A549 (cell line): ENCODE measurements at regions not wholly inside any gene's neighbourhood (a gene's known extent, or its start where the extent isn't known, plus 50 kb on each side); places are given as distances from the start of the nearest gene placed in this dataset.

ENCODE experiments used
- ATAC-seq, 2 experiments: fragments of 200-7000 bp in 1 of 2; fragments of >200 bp in 1 of 2; cut with Nextera tagmentation in 1 of 2; cut with Tn5 transposase in 1 of 2; 3 replicates each; pipeline versions ENCODE4 v1.8.0 to v1.9.1; 2018 to 2020; ENCODE audit warnings: mild to moderate bottlenecking in 1 of 2, moderate library complexity in 1 of 2
- CTCF ChIA-PET: fragments of 300-600 bp; sonication (Branson Sonifier 250); formaldehyde crosslinking; extraction: SDS; loops from one replicate; lab custom pipeline; 2021; ENCODE audit warnings: antibody characterized with exemption, inconsistent platforms; lab: Yijun Ruan, JAX
- POLR2A ChIA-PET: fragments of 350-600 bp; formaldehyde crosslinking; extraction: SDS; loops from one replicate; lab custom pipeline; 2021; ENCODE audit warnings: antibody characterized with exemption, inconsistent platforms; lab: Yijun Ruan, JAX
- DNase-seq, 2 experiments: peaks; one replicate each; pipeline versions ENCODE4 v3.0.0 to v3.0.0-alpha.2; 2011 to 2016; ENCODE audit warnings: low read depth in 1 of 2, low spot score in 1 of 2
- FAIRE-seq: peaks from 2 replicates; lab custom pipeline; 2011; peaks lifted over from hg19 to GRCh38; lab: Jason Lieb, UNC
- H3K27ac ChIP-seq, 2 experiments: fragments of >200 bp; sonication (Bioruptor Twin); formaldehyde crosslinking; 3 replicates each; pipeline ENCODE4 v1.5.1; 2016 to 2017
- H3K4me1 ChIP-seq: fragments of >200 bp; sonication (Bioruptor Twin); formaldehyde crosslinking; 3 replicates; pipeline ENCODE4 v1.6.1; 2016
- H3K4me2 ChIP-seq: fragments of >200 bp; sonication (Bioruptor Twin); formaldehyde crosslinking; 3 replicates; pipeline ENCODE4 v1.6.1; 2016
- H3K4me3 ChIP-seq: fragments of >200 bp; sonication (Bioruptor Twin); formaldehyde crosslinking; 3 replicates; pipeline ENCODE4 v1.5.1; 2016
- H3K9me3 ChIP-seq: fragments of >200 bp; sonication (Bioruptor Twin); formaldehyde crosslinking; 3 replicates; pipeline ENCODE4 v1.6.1; 2016
- CBX2 ChIP-seq: fragments of 200-600 bp; sonication (generic); IDR thresholded peaks from 2 replicates; pipeline ENCODE4 v1.6.1; 2016; ENCODE audit warnings: low read depth, mild to moderate bottlenecking, borderline replicate concordance
- CHD4 ChIP-seq: fragments of 200-600 bp; sonication (generic); IDR thresholded peaks from 2 replicates; pipeline ENCODE4 v1.6.1; 2016; ENCODE audit warnings: antibody characterized with exemption, mild to moderate bottlenecking, borderline replicate concordance
- EHMT2 ChIP-seq: fragments of 200-600 bp; sonication (generic); IDR thresholded peaks from 2 replicates; pipeline ENCODE4 v1.6.1; 2016; ENCODE audit warnings: antibody characterized with exemption, low read depth, mild to moderate bottlenecking, moderate library complexity
- EP300 ChIP-seq, 2 experiments: fragments of >200 bp; sonication (Bioruptor Twin); formaldehyde crosslinking; IDR thresholded peaks; 2 replicates in 1 of 2; 3 replicates in 1 of 2; pipeline ENCODE4 v1.6.1; 2016 to 2017
- FOSB ChIP-seq: fragments of 250-450 bp; sonication (Bioruptor Pico); IDR thresholded peaks from 2 replicates; pipeline ENCODE4 v1.5.0; 2020; ENCODE audit warnings: mild to moderate bottlenecking, moderate library complexity
- HOXA7 ChIP-seq: fragments of 250-450 bp; sonication (Bioruptor Pico); IDR thresholded peaks from 2 replicates; pipeline ENCODE4 v1.5.0; 2020; ENCODE audit warnings: mild to moderate bottlenecking, moderate library complexity
- MYC ChIP-seq: IDR thresholded peaks from 2 replicates; pipeline ENCODE4 v1.6.1; 2012; ENCODE audit warnings: mild to moderate bottlenecking, inconsistent platforms, low read length, improper control_type of control experiment, borderline replicate concordance
- NPAS2 ChIP-seq: fragments of 250-450 bp; sonication (Bioruptor Pico); IDR thresholded peaks from 2 replicates; pipeline ENCODE4 v1.8.0; 2022; ENCODE audit warnings: mild to moderate bottlenecking, moderate library complexity, borderline replicate concordance
- NR3C1 ChIP-seq: fragments of >200 bp; sonication (Bioruptor Twin); formaldehyde crosslinking; IDR thresholded peaks from 3 replicates; pipeline ENCODE4 v1.6.1; 2017
- RAD21 ChIP-seq, 2 experiments: fragments of >200 bp in 1 of 2; sonication (Bioruptor Twin) in 1 of 2; formaldehyde crosslinking in 1 of 2; IDR thresholded peaks in 1 of 2; conservative IDR thresholded peaks in 1 of 2; 2 replicates in 1 of 2; 3 replicates in 1 of 2; pipeline ENCODE4 v1.6.1; 2012 to 2018; ENCODE audit warnings: inconsistent platforms in 1 of 2
- SMC3 ChIP-seq: fragments of >200 bp; sonication (Bioruptor Twin); formaldehyde crosslinking; IDR thresholded peaks from 3 replicates; pipeline ENCODE4 v1.6.1; 2018; ENCODE audit warnings: inconsistent platforms
- SREBF2 ChIP-seq: fragments of 450-650 bp; IDR thresholded peaks from 2 replicates; pipeline ENCODE4 v1.6.1; 2014; ENCODE audit warnings: mild to moderate bottlenecking, moderate library complexity
- TFCP2L1 ChIP-seq: fragments of 250-450 bp; sonication (Bioruptor Pico); IDR thresholded peaks from 2 replicates; pipeline ENCODE4 v1.5.0; 2021; ENCODE audit warnings: mild to moderate bottlenecking
- ZFP36 ChIP-seq: fragments of 450-650 bp; IDR thresholded peaks from 2 replicates; pipeline ENCODE4 v1.6.1; 2014; ENCODE audit warnings: borderline replicate concordance; ENCODE audit not compliant: partially characterized antibody
- ZNF302 ChIP-seq: fragments of 250-450 bp; sonication (Bioruptor Pico); IDR thresholded peaks from 2 replicates; pipeline ENCODE4 v1.9.0; 2021; ENCODE audit warnings: inconsistent platforms, mild to moderate bottlenecking, moderate library complexity
- WGBS: methylation state at CpG from one replicate; pipeline ENCODE4 v1.1.6; 2017; ENCODE audit errors: missing lambda C conversion rate; 5-methylcytosine and 5-hydroxymethylcytosine counted together
- TF ChIP-seq, protein P1 (sequence below): IDR thresholded peaks from 2 replicates; pipeline ENCODE4 v1.6.1; 2012
- TF ChIP-seq, protein P2 (sequence below): fragments of 450-650 bp; IDR thresholded peaks from 2 replicates; pipeline ENCODE4 v1.6.1; 2014; ENCODE audit warnings: antibody characterized with exemption
- TF ChIP-seq, protein P3 (sequence below): IDR thresholded peaks from 2 replicates; pipeline ENCODE4 v1.6.1; 2012; ENCODE audit warnings: low read depth, borderline replicate concordance
- TF ChIP-seq, protein P4 (sequence below): fragments of >200 bp; sonication (Bioruptor Twin); formaldehyde crosslinking; IDR thresholded peaks from 3 replicates; pipeline ENCODE4 v1.6.1; 2016

DNA sequence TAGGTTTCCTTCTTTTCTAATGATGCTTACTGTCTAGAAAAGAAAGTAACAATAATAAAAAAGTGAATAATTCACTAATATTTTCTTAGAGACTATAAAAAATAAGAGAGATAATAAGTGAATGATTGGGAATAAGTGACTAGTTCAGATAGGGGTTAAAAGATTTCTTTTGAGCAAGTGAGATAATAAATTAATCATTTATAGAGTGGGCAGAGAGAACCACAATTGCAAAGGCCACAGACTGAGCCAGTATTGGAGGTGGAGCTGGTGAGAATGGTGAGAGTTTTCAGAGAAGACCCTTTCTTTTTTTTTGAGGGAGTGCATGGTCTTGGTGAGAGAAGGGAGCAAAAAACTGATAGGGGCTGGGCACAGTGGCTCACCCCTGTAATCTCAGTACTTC, 159.1 kb upstream of the SALL1 start:
- DNase-seq (no peak), ATAC-seq (no peak), FAIRE-seq (no peak)
- Histone ChIP-seq H3K27ac (no peak overlapping the region), H3K4me3 (no peak overlapping the region), H3K4me2 (no peak overlapping the region), H3K9me3 (no peaks in the 10 kb centered on the region), H3K4me1 (no peaks in the 10 kb centered on the region)
- ChIA-PET POLR2A (no interaction called here), CTCF (no interaction called here)
- TF ChIP-seq SREBF2 = no peak
- TF ChIP-seq HOXA7 (CRISPR knock-in tag) = no peak
- TF ChIP-seq FOSB (CRISPR knock-in tag) = no peak
- no peak for TF ChIP-seq ZNF302 (CRISPR knock-in tag)
- TF ChIP-seq, protein P1, sequence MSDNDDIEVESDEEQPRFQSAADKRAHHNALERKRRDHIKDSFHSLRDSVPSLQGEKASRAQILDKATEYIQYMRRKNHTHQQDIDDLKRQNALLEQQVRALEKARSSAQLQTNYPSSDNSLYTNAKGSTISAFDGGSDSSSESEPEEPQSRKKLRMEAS = no peak
- no peak for TF ChIP-seq EHMT2
- TF ChIP-seq, protein P2, sequence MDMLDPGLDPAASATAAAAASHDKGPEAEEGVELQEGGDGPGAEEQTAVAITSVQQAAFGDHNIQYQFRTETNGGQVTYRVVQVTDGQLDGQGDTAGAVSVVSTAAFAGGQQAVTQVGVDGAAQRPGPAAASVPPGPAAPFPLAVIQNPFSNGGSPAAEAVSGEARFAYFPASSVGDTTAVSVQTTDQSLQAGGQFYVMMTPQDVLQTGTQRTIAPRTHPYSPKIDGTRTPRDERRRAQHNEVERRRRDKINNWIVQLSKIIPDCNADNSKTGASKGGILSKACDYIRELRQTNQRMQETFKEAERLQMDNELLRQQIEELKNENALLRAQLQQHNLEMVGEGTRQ = no peak

DNA sequence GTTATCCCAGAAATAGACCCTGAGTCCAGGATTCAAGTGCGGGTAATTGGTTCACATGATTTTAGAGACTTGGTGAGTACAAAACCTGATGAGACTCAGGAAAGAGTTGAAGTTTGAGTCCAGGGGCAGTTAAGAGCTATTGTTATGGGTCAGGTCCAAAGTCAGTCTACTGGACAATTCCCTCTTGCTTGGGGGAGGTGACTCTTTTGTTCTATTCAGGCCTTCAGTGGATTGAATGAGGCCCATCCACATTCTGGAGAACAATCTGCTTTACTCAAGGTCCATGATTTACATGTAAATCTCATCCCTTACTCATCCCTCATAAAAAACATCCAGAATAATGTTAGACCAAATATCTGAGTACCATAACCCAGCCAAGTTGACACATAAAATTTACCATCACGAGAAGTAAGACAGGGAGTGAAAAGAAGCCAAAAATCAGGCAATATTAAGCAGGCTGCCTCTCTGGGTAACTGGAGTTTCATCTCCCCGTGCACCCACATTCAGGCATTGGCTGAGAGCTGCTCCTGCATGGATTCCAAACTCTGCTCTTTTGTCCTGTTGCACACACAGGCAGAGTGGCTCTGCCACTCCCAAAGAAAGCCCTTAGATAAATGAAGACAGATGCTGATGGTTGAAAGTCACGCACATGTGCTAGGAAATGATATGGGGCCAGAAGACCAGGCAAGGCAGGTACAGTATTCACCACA, 156.0 kb upstream of the SALL1 start:
- Histone ChIP-seq H3K4me1 (no peaks in the 10 kb centered on the region), H3K4me3 (no peak overlapping the region), H3K4me2 (no peak overlapping the region), H3K9me3 (no peaks in the 10 kb centered on the region), H3K27ac (no peak overlapping the region)
- WGBS = 30% methylated on average over 4 of the region's 4 CpGs
- no peak for TF ChIP-seq NR3C1
- TF ChIP-seq ZFP36 = no peak
- no peak for TF ChIP-seq CHD4
- no peak for TF ChIP-seq RAD21 (conservative IDR thresholded peaks at IDR 0.05 in 1 of 2, IDR thresholded peaks at IDR 0.05 in 1 of 2)
- no peak for TF ChIP-seq TFCP2L1 (CRISPR knock-in tag)
- TF ChIP-seq FOSB (CRISPR knock-in tag) = no peak
- TF ChIP-seq EP300 (IDR thresholded peaks at IDR 0.05) = no peak
- TF ChIP-seq MYC = no peak
- ChIA-PET CTCF (interaction anchor here (0.7 kb wide), 1 partner anchor 367 kb away, joined by 3 read pairs; no protein-coding TSS in a partner anchor), POLR2A (no interaction called here)
- no peak for FAIRE-seq
- no peak for ATAC-seq
- no peak for DNase-seq

DNA sequence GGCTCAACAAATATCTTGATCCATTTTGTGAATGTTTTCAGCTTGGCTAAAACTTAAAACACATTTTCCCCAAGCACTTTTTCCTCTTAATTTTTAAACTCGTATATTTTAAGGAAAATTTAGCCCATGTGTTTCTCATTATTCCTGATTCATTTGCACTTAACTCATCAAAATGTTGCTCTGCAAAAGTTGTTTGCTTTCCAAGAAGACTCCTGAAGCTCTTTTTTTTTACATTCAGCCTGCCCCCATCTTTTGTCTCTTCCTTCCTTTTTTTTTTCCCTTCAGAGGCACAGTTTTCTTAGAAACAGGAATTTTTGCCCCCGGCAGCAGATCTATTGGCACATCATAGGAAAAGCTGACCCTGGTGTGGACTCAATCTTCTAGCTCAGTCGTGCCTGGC, 155.0 kb upstream of the SALL1 start:
- no peak overlapping the region for H3K27ac ChIP-seq
- TF ChIP-seq, protein P3, sequence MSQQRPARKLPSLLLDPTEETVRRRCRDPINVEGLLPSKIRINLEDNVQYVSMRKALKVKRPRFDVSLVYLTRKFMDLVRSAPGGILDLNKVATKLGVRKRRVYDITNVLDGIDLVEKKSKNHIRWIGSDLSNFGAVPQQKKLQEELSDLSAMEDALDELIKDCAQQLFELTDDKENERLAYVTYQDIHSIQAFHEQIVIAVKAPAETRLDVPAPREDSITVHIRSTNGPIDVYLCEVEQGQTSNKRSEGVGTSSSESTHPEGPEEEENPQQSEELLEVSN = no peak
- no peak for TF ChIP-seq SMC3
- no peak for TF ChIP-seq CBX2
- TF ChIP-seq, protein P4, sequence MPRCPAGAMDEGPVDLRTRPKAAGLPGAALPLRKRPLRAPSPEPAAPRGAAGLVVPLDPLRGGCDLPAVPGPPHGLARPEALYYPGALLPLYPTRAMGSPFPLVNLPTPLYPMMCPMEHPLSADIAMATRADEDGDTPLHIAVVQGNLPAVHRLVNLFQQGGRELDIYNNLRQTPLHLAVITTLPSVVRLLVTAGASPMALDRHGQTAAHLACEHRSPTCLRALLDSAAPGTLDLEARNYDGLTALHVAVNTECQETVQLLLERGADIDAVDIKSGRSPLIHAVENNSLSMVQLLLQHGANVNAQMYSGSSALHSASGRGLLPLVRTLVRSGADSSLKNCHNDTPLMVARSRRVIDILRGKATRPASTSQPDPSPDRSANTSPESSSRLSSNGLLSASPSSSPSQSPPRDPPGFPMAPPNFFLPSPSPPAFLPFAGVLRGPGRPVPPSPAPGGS = no peak
- TF ChIP-seq NR3C1 = no peak
- no peak for TF ChIP-seq CHD4
- TF ChIP-seq NPAS2 (CRISPR knock-in tag) = no peak
- TF ChIP-seq, all 56 proteins: peak for 0
- no peak for FAIRE-seq
- CTCF ChIA-PET = interaction anchor here (0.7 kb wide), 2 partner anchors 368 to 501 kb away, joined by 3 read pairs; no protein-coding TSS in a partner anchor
- POLR2A ChIA-PET = no interaction called here
- no peak for DNase-seq
- no peak for ATAC-seq
- WGBS = 19% methylated on average over 3 of the region's 3 CpGs
- Histone ChIP-seq H3K4me1 (no peaks in the 10 kb centered on the region), H3K4me2 (no peak overlapping the region), H3K4me3 (no peak overlapping the region), H3K9me3 (no peaks in the 10 kb centered on the region)
